ENCODE measurements at regions not wholly inside any gene's neighbourhood (a gene's known extent, or its start where the extent isn't known, plus 50 kb on each side); places are given as distances from the start of the nearest gene placed in this dataset.

- Histone ChIP-seq H3K4me3 (ENCODE audit: low read depth, low read length) (no peak overlapping the region), H3K27me3 (ENCODE audit: insufficient read depth, low read depth, severe bottlenecking) (no peaks in the 10 kb centered on the region), H3K27ac (no peak overlapping the region), H3K36me3 (no peaks in the 10 kb centered on the region), H3K9me3 (ENCODE audit: severe bottlenecking) (no peaks in the 10 kb centered on the region)
- TF ChIP-seq CTCF (IDR thresholded peaks at IDR 0.05; ENCODE audit: low read depth, low read length) = no peak
- no peak for DNase-seq
These were observed 110.4 kb downstream of the DAD1 start for GRCh38 chr14:22478670-22479069.

GRCh38 chr14:22478247-22478646, 110.8 kb downstream of the DAD1 start:
- Histone ChIP-seq H3K36me3 (no peaks in the 10 kb centered on the region), H3K9me3 (ENCODE audit: severe bottlenecking) (no peaks in the 10 kb centered on the region), H3K27ac (no peak overlapping the region), H3K4me3 (ENCODE audit: low read depth, low read length) (no peak overlapping the region), H3K27me3 (ENCODE audit: insufficient read depth, low read depth, severe bottlenecking) (no peaks in the 10 kb centered on the region)
- DNase-seq = peak; percentile 48
- TF ChIP-seq CTCF (IDR thresholded peaks at IDR 0.05; ENCODE audit: low read depth, low read length) = no peak

GRCh38 chr14:22477569-22478194, 111.3 kb downstream of the DAD1 start:
- TF ChIP-seq CTCF (IDR thresholded peaks at IDR 0.05; ENCODE audit: low read depth, low read length) = no peak
- H3K27ac ChIP-seq = no peak overlapping the region
- no peaks in the 10 kb centered on the region for H3K36me3 ChIP-seq
- H3K9me3 ChIP-seq (ENCODE audit: severe bottlenecking) = no peaks in the 10 kb centered on the region
- DNase-seq = no peak
- no peak overlapping the region for H3K4me3 ChIP-seq (ENCODE audit: low read depth, low read length)
- no peaks in the 10 kb centered on the region for H3K27me3 ChIP-seq (ENCODE audit: insufficient read depth, low read depth, severe bottlenecking)

GRCh38 chr14:22476887-22477286, 112.1 kb downstream of the DAD1 start:
- Histone ChIP-seq H3K36me3 (no peaks in the 10 kb centered on the region), H3K4me3 (ENCODE audit: low read depth, low read length) (no peak overlapping the region), H3K27ac (no peak overlapping the region), H3K9me3 (ENCODE audit: severe bottlenecking) (no peaks in the 10 kb centered on the region), H3K27me3 (ENCODE audit: insufficient read depth, low read depth, severe bottlenecking) (no peaks in the 10 kb centered on the region)
- no peak for TF ChIP-seq CTCF (IDR thresholded peaks at IDR 0.05; ENCODE audit: low read depth, low read length)
- DNase-seq = no peak

GRCh38 chr14:22476005-22476751, 112.8 kb downstream of the DAD1 start:
- Histone ChIP-seq H3K27ac (no peak overlapping the region), H3K4me3 (ENCODE audit: low read depth, low read length) (no peak overlapping the region), H3K9me3 (ENCODE audit: severe bottlenecking) (no peaks in the 10 kb centered on the region), H3K36me3 (no peaks in the 10 kb centered on the region), H3K27me3 (ENCODE audit: insufficient read depth, low read depth, severe bottlenecking) (no peaks in the 10 kb centered on the region)
- no peak for TF ChIP-seq CTCF (IDR thresholded peaks at IDR 0.05; ENCODE audit: low read depth, low read length)
- no peak for DNase-seq
